ENCODE measurements at regions not wholly inside any gene's neighbourhood (a gene's known extent, or its start where the extent isn't known, plus 50 kb on each side); places are given as distances from the start of the nearest gene placed in this dataset.

DNA sequence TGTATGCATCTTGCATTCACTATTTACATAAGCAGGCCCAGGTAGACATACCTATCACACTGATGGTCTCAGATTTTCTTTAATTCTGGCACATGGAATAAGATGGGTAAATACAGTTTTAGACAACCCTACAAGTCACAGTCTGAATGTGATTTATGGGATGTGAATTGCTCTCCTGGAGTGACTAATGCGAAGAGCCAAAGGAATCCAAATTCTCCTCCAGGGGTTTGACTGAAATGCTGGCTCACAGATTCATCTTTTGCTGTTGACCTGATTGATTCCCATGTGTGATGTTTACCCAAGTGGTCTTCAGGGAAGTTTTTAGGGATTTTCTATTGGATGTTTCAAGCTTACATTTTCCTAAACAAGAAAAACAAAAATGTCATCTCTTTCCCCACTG lies 277.9 kb upstream of the MON1B start (continued):
- TF ChIP-seq, protein P1, sequence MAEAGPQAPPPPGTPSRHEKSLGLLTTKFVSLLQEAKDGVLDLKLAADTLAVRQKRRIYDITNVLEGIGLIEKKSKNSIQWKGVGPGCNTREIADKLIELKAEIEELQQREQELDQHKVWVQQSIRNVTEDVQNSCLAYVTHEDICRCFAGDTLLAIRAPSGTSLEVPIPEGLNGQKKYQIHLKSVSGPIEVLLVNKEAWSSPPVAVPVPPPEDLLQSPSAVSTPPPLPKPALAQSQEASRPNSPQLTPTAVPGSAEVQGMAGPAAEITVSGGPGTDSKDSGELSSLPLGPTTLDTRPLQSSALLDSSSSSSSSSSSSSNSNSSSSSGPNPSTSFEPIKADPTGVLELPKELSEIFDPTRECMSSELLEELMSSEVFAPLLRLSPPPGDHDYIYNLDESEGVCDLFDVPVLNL (CRISPR knock-in tag; IDR thresholded peaks at IDR 0.05; ENCODE audit: borderline replicate concordance, low read depth): no peak

DNA sequence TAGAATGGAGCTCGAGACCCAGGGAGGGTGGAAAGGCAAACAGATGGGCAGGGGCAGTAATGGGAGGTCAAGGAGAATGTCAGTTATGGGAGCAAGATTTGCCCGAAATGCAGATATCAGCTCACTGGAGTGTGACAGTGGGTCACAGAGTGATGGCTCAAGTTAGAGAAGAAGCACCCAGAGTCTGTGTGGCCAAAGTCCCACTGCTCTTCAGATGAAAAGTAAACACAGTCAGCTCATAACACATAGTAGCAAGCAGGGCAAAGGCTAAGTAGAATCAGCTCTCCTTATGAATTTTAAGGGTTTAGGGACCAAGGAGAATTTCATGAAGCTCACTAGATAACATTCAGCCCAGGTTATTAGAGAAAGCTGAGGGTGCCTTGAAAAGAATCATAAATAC lies 264.9 kb upstream of the MON1B start:
- DNase-seq (ENCODE audit: low spot score) (no peak), ATAC-seq (no peak)
- H3K27me3 Mint-ChIP-seq (ENCODE audit: low read depth): no peaks in the 10 kb centered on the region
- TF ChIP-seq, protein P2, sequence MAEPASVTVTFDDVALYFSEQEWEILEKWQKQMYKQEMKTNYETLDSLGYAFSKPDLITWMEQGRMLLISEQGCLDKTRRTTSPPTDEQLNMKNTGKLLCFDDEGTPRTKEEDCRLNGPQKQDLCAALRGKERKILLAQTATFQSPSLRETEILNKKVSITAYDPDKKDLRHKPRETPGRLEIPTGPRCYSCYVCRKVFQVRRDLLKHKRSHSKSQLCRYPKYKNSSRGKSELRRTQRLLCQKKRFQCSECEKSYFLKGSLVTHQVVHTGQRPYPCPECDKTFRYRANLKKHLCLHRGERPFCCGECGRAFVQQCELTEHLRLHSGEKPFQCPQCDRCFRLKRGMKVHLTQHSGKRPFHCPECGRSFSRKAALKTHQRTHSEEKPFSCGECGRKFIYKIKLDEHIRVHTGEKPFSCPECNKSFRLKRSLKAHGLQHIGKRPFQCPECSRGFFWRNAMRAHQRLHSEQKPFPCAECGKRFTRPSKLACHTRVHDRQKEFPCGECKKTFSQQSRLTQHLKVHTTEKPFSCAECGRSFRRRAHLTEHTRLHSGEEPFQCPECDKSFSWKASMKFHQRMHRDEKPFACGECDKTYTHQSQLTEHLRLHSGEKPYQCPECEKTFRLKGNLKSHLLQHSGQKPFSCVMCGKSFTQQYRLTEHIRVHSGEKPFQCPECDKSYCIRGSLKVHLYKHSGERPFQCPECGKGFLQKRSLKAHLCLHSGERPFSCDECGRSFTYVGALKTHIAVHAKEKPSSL (CRISPR knock-in tag; conservative IDR thresholded peaks at IDR 0.05): no peak
- no peak for TF ChIP-seq FOXK1 (CRISPR knock-in tag; IDR thresholded peaks at IDR 0.05)
- TF ChIP-seq SOX15 (CRISPR knock-in tag; IDR thresholded peaks at IDR 0.05): no peak
- no peak for TF ChIP-seq ESRRA (CRISPR knock-in tag; IDR thresholded peaks at IDR 0.05; ENCODE audit: borderline replicate concordance)
- TF ChIP-seq ZBTB21 (CRISPR knock-in tag; IDR thresholded peaks at IDR 0.05; ENCODE audit: borderline replicate concordance): no peak
- H3K36me3 Mint-ChIP-seq: peaks cover 10% of the 10 kb centered on the region
- ChIA-PET POLR2A (no interaction called here), CTCF (no interaction called here)
- peaks cover 72% of the 10 kb centered on the region for H3K9me3 Mint-ChIP-seq
- peaks cover 10% of the 10 kb centered on the region for H3K4me1 Mint-ChIP-seq
- no peak overlapping the region for H3K4me3 Mint-ChIP-seq
- no peak overlapping the region for H3K27ac Mint-ChIP-seq

DNA sequence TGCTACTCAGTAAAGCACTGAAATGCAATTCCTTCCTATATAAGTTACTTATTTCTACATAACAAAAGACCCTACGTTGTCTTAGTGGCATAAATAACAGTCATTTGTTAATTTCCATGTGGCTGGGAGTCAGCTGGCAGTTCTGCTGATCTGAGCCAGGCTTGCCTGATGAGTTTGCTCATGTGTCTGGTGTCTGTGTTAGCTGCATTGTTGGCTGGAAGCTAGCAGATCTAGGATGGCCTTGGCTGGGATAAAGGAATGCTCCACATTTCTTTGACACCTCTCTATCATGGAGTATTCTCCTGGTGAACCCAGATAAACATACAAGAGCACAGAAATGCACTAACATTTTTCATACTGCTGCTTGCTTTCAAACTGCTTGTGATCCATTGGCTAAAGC lies 264.4 kb upstream of the MON1B start:
- ChIA-PET CTCF (no interaction called here), POLR2A (no interaction called here)
- H3K4me3 Mint-ChIP-seq: no peak overlapping the region
- peaks cover 75% of the 10 kb centered on the region for H3K9me3 Mint-ChIP-seq
- H3K27ac Mint-ChIP-seq: no peak overlapping the region
- H3K4me1 Mint-ChIP-seq: peaks cover 10% of the 10 kb centered on the region
- H3K36me3 Mint-ChIP-seq: peaks cover 12% of the 10 kb centered on the region
- no peaks in the 10 kb centered on the region for H3K27me3 Mint-ChIP-seq (ENCODE audit: low read depth)
- no peak for DNase-seq (ENCODE audit: low spot score)
- no peak for ATAC-seq
- TF ChIP-seq CREM (CRISPR knock-in tag; IDR thresholded peaks at IDR 0.05) (no peak), ZNF416 (CRISPR knock-in tag; IDR thresholded peaks at IDR 0.05) (no peak), ZBTB21 (CRISPR knock-in tag; IDR thresholded peaks at IDR 0.05; ENCODE audit: borderline replicate concordance) (no peak), CBFB (CRISPR knock-in tag; IDR thresholded peaks at IDR 0.05; ENCODE audit: low read depth) (no peak), RORB (CRISPR knock-in tag; IDR thresholded peaks at IDR 0.05) (no peak), ZNF423 (CRISPR knock-in tag; IDR thresholded peaks at IDR 0.05) (no peak), ZNF121 (CRISPR knock-in tag; IDR thresholded peaks at IDR 0.05) (no peak), MXD4 (CRISPR knock-in tag; IDR thresholded peaks at IDR 0.05; ENCODE audit: borderline replicate concordance) (no peak), IRF2 (CRISPR knock-in tag; IDR thresholded peaks at IDR 0.05; ENCODE audit: borderline replicate concordance, low read depth) (no peak), TCF7 (CRISPR knock-in tag; IDR thresholded peaks at IDR 0.05; ENCODE audit: low read depth) (no peak), RELA (CRISPR knock-in tag; IDR thresholded peaks at IDR 0.05; ENCODE audit: borderline replicate concordance) (no peak)
- TF ChIP-seq, protein P3, sequence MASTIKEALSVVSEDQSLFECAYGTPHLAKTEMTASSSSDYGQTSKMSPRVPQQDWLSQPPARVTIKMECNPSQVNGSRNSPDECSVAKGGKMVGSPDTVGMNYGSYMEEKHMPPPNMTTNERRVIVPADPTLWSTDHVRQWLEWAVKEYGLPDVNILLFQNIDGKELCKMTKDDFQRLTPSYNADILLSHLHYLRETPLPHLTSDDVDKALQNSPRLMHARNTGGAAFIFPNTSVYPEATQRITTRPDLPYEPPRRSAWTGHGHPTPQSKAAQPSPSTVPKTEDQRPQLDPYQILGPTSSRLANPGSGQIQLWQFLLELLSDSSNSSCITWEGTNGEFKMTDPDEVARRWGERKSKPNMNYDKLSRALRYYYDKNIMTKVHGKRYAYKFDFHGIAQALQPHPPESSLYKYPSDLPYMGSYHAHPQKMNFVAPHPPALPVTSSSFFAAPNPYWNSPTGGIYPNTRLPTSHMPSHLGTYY (CRISPR knock-in tag; IDR thresholded peaks at IDR 0.05): no peak
- TF ChIP-seq, protein P4, sequence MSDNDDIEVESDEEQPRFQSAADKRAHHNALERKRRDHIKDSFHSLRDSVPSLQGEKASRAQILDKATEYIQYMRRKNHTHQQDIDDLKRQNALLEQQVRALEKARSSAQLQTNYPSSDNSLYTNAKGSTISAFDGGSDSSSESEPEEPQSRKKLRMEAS (CRISPR knock-in tag; IDR thresholded peaks at IDR 0.05): no peak
- TF ChIP-seq, protein P5, sequence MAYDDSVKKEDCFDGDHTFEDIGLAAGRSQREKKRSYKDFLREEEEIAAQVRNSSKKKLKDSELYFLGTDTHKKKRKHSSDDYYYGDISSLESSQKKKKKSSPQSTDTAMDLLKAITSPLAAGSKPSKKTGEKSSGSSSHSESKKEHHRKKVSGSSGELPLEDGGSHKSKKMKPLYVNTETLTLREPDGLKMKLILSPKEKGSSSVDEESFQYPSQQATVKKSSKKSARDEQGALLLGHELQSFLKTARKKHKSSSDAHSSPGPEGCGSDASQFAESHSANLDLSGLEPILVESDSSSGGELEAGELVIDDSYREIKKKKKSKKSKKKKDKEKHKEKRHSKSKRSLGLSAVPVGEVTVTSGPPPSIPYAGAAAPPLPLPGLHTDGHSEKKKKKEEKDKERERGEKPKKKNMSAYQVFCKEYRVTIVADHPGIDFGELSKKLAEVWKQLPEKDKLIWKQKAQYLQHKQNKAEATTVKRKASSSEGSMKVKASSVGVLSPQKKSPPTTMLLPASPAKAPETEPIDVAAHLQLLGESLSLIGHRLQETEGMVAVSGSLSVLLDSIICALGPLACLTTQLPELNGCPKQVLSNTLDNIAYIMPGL (CRISPR knock-in tag; IDR thresholded peaks at IDR 0.05): no peak
- TF ChIP-seq, protein P6, sequence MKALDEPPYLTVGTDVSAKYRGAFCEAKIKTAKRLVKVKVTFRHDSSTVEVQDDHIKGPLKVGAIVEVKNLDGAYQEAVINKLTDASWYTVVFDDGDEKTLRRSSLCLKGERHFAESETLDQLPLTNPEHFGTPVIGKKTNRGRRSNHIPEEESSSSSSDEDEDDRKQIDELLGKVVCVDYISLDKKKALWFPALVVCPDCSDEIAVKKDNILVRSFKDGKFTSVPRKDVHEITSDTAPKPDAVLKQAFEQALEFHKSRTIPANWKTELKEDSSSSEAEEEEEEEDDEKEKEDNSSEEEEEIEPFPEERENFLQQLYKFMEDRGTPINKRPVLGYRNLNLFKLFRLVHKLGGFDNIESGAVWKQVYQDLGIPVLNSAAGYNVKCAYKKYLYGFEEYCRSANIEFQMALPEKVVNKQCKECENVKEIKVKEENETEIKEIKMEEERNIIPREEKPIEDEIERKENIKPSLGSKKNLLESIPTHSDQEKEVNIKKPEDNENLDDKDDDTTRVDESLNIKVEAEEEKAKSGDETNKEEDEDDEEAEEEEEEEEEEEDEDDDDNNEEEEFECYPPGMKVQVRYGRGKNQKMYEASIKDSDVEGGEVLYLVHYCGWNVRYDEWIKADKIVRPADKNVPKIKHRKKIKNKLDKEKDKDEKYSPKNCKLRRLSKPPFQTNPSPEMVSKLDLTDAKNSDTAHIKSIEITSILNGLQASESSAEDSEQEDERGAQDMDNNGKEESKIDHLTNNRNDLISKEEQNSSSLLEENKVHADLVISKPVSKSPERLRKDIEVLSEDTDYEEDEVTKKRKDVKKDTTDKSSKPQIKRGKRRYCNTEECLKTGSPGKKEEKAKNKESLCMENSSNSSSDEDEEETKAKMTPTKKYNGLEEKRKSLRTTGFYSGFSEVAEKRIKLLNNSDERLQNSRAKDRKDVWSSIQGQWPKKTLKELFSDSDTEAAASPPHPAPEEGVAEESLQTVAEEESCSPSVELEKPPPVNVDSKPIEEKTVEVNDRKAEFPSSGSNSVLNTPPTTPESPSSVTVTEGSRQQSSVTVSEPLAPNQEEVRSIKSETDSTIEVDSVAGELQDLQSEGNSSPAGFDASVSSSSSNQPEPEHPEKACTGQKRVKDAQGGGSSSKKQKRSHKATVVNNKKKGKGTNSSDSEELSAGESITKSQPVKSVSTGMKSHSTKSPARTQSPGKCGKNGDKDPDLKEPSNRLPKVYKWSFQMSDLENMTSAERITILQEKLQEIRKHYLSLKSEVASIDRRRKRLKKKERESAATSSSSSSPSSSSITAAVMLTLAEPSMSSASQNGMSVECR (CRISPR knock-in tag; IDR thresholded peaks at IDR 0.05; ENCODE audit: borderline replicate concordance): no peak
- TF ChIP-seq, protein P7, sequence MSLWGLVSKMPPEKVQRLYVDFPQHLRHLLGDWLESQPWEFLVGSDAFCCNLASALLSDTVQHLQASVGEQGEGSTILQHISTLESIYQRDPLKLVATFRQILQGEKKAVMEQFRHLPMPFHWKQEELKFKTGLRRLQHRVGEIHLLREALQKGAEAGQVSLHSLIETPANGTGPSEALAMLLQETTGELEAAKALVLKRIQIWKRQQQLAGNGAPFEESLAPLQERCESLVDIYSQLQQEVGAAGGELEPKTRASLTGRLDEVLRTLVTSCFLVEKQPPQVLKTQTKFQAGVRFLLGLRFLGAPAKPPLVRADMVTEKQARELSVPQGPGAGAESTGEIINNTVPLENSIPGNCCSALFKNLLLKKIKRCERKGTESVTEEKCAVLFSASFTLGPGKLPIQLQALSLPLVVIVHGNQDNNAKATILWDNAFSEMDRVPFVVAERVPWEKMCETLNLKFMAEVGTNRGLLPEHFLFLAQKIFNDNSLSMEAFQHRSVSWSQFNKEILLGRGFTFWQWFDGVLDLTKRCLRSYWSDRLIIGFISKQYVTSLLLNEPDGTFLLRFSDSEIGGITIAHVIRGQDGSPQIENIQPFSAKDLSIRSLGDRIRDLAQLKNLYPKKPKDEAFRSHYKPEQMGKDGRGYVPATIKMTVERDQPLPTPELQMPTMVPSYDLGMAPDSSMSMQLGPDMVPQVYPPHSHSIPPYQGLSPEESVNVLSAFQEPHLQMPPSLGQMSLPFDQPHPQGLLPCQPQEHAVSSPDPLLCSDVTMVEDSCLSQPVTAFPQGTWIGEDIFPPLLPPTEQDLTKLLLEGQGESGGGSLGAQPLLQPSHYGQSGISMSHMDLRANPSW (CRISPR knock-in tag; conservative IDR thresholded peaks at IDR 0.05; ENCODE audit: low read depth): no peak

Measured in WTC11 (cell line).